ENCODE measurements at regions not wholly inside any gene's neighbourhood (a gene's known extent, or its start where the extent isn't known, plus 50 kb on each side); places are given as distances from the start of the nearest gene placed in this dataset.

- H3K27ac ChIP-seq, result no peak overlapping the region
- no peaks in the 10 kb centered on the region for H3K4me1 ChIP-seq
- TF ChIP-seq POLR2A (IDR thresholded peaks at IDR 0.05), result no peak
- TF ChIP-seq CTCF (IDR thresholded peaks at IDR 0.05), result no peak
- TF ChIP-seq POLR2AphosphoS5 (IDR thresholded peaks at IDR 0.05), result no peak
- no peaks in the 10 kb centered on the region for H3K9me3 ChIP-seq
- intact Hi-C loops (cut with DNase I; ENCODE audit: low total_unique reads), result no loop called here
- no peak overlapping the region for H3K4me3 ChIP-seq
- H3K27me3 ChIP-seq, result no peaks in the 10 kb centered on the region
- H3K36me3 ChIP-seq, result no peaks in the 10 kb centered on the region
- DNase-seq (ENCODE audit: low spot score in 2 of 2), result no peak
Measured at GRCh38 chr5:89211836-89212235, 328.9 kb upstream of the MEF2C start.

GRCh38 chr5:89208811-89209210 is 325.8 kb upstream of the MEF2C start:
- no peak overlapping the region for H3K4me3 ChIP-seq
- no peak for DNase-seq (ENCODE audit: low spot score in 2 of 2)
- no peaks in the 10 kb centered on the region for H3K36me3 ChIP-seq
- H3K4me1 ChIP-seq, result no peaks in the 10 kb centered on the region
- no peak overlapping the region for H3K27ac ChIP-seq
- no peaks in the 10 kb centered on the region for H3K27me3 ChIP-seq
- no peaks in the 10 kb centered on the region for H3K9me3 ChIP-seq
- intact Hi-C loops (cut with DNase I; ENCODE audit: low total_unique reads), result no loop called here
- no peak for TF ChIP-seq POLR2AphosphoS5 (IDR thresholded peaks at IDR 0.05)
- no peak for TF ChIP-seq CTCF (IDR thresholded peaks at IDR 0.05)
- TF ChIP-seq POLR2A (IDR thresholded peaks at IDR 0.05), result no peak

- TF ChIP-seq POLR2AphosphoS5 (IDR thresholded peaks at IDR 0.05) (no peak), POLR2A (IDR thresholded peaks at IDR 0.05) (no peak)
- no peak overlapping the region for H3K27ac ChIP-seq
- H3K4me3 ChIP-seq, result no peak overlapping the region
- H3K36me3 ChIP-seq, result no peaks in the 10 kb centered on the region
- H3K4me1 ChIP-seq, result no peaks in the 10 kb centered on the region
- intact Hi-C loops (cut with DNase I; ENCODE audit: low total_unique reads), result no loop called here
- H3K27me3 ChIP-seq, result no peaks in the 10 kb centered on the region
- H3K9me3 ChIP-seq, result no peaks in the 10 kb centered on the region
- DNase-seq (ENCODE audit: low spot score in 2 of 2), result no peak
Measured at GRCh38 chr5:89208392-89208791, 325.4 kb upstream of the MEF2C start.

- Histone ChIP-seq H3K9me3 (peaks cover 3 to 7% of the 10 kb centered on the region in 2 donors), H3K4me3 (no peak overlapping the region), H3K27ac (no peak overlapping the region), H3K36me3 (no peaks in the 10 kb centered on the region), H3K27me3 (no peaks in the 10 kb centered on the region), H3K4me1 (no peaks in the 10 kb centered on the region)
- DNase-seq (ENCODE audit: low spot score in 2 of 2), result no peak
- intact Hi-C loops (cut with DNase I; ENCODE audit: low total_unique reads), result no loop called here
- TF ChIP-seq CTCF (IDR thresholded peaks at IDR 0.05) (no peak), POLR2A (IDR thresholded peaks at IDR 0.05) (no peak), POLR2AphosphoS5 (IDR thresholded peaks at IDR 0.05) (no peak)
Measured at GRCh38 chr5:89204756-89205155, 321.8 kb upstream of the MEF2C start.

- DNase-seq (ENCODE audit: low spot score in 2 of 2), result no peak
- intact Hi-C loops (cut with DNase I; ENCODE audit: low total_unique reads), result no loop called here
- TF ChIP-seq CTCF (IDR thresholded peaks at IDR 0.05) (no peak), POLR2A (IDR thresholded peaks at IDR 0.05) (no peak), POLR2AphosphoS5 (IDR thresholded peaks at IDR 0.05) (no peak)
- H3K4me3 ChIP-seq, result no peak overlapping the region
- H3K9me3 ChIP-seq, result peaks cover 10 to 19% of the 10 kb centered on the region in 2 donors
- H3K4me1 ChIP-seq, result no peaks in the 10 kb centered on the region
- H3K36me3 ChIP-seq, result no peaks in the 10 kb centered on the region
- H3K27me3 ChIP-seq, result no peaks in the 10 kb centered on the region
- no peak overlapping the region for H3K27ac ChIP-seq
Measured at GRCh38 chr5:89203611-89204010, 320.6 kb upstream of the MEF2C start.

GRCh38 chr5:89200899-89201298 is 317.9 kb upstream of the MEF2C start:
- DNase-seq (ENCODE audit: low spot score in 2 of 2), result no peak
- intact Hi-C loops (cut with DNase I; ENCODE audit: low total_unique reads), result loop anchor here (1.0 kb wide), 1 partner anchor 10 kb away; no protein-coding TSS in a partner anchor
- no peaks in the 10 kb centered on the region for H3K36me3 ChIP-seq
- H3K9me3 ChIP-seq, result peaks cover 14 to 35% of the 10 kb centered on the region in 2 donors
- no peak overlapping the region for H3K4me3 ChIP-seq
- H3K27me3 ChIP-seq, result no peaks in the 10 kb centered on the region
- no peak overlapping the region for H3K27ac ChIP-seq
- TF ChIP-seq POLR2A (IDR thresholded peaks at IDR 0.05), result no peak
- H3K4me1 ChIP-seq, result no peaks in the 10 kb centered on the region
